ENCODE measurements at regions not wholly inside any gene's neighbourhood (a gene's known extent, or its start where the extent isn't known, plus 50 kb on each side); places are given as distances from the start of the nearest gene placed in this dataset.

DNA sequence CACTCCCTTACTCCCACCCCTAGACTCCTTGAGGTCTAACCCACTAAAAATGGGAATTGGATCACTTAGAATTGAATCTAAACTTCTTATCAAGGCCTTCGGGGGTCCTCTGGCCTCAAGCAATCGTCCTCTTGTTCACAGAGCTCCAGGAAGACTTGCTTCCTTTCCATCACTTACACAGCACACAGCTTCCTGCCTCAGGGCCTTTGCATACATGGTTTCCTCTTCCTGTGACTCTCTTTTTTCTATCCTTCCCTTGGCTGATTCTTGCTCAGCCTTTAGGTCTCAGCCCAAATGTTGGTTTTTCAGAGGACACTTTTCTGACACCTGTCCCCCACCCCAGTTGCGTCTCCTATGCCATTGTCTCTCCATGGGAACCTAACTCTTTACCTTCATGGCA lies 50.0 kb upstream of the ALDH1B1 start:
- Mint-ChIP-seq H3K27ac (ENCODE audit: low read depth) (no peak overlapping the region), H3K36me3 (ENCODE audit: insufficient read depth) (no peaks in the 10 kb centered on the region), H3K4me3 (no peak overlapping the region), H3K9me3 (no peaks in the 10 kb centered on the region), H3K27me3 (peaks cover 19% of the 10 kb centered on the region), H3K4me1 (no peaks in the 10 kb centered on the region)
- ATAC-seq (replicated peaks; ENCODE audit: extremely low read depth, poor library complexity, severe bottlenecking) (no peak), DNase-seq (ENCODE audit: low spot score in 2 of 2) (no peak)

DNA sequence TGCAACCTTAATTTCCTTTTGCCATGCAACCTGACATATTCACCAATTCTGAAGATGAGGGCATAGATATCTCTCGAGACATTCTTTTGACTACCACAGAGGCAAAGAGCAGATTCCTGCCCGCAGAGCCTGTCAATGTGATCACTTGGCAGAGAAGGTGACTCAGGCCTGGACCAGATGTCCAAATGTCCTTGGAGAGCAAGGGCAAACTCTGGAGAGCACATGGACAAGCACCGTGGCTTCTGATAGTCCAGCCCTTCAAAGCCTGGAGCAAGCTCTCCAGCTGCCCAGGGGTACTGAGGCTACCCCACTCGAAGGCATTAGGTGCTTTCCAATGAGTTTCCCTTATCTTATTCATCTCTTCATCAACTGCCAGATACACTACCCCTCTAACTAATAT lies 50.4 kb upstream of the ALDH1B1 start:
- DNase-seq (ENCODE audit: low spot score in 2 of 2) (no peak), ATAC-seq (replicated peaks; ENCODE audit: extremely low read depth, poor library complexity, severe bottlenecking) (no peak)
- Mint-ChIP-seq H3K27ac (ENCODE audit: low read depth) (no peak overlapping the region), H3K36me3 (ENCODE audit: insufficient read depth) (no peaks in the 10 kb centered on the region), H3K9me3 (no peaks in the 10 kb centered on the region), H3K4me1 (no peaks in the 10 kb centered on the region), H3K4me3 (no peak overlapping the region), H3K27me3 (peaks cover 18% of the 10 kb centered on the region)

DNA sequence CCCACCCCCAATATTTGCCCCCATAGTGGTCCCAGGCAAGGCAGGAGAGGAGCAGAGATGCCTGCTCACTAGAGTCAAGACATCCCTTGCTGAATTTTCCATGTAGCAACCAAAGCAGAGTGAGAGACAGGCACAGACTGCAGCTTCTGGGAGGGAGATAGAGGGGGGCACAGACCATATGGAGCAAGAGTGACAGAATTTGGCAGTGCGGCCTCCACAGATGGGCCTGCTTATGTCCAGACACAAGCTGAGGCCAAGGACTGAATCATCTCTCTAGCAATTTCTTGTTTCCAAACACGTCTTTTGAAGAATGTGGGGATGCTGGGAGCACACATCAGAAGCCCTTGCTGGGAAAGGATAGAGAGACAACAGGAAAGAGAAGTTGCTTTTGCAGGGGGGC lies 53.0 kb upstream of the ALDH1B1 start:
- Mint-ChIP-seq H3K27ac (ENCODE audit: low read depth) (no peak overlapping the region), H3K36me3 (ENCODE audit: insufficient read depth) (no peaks in the 10 kb centered on the region), H3K27me3 (peaks cover 11% of the 10 kb centered on the region), H3K4me3 (no peak overlapping the region), H3K9me3 (no peaks in the 10 kb centered on the region), H3K4me1 (no peaks in the 10 kb centered on the region)
- no peak for DNase-seq (ENCODE audit: low spot score in 2 of 2)
- no peak for ATAC-seq (replicated peaks; ENCODE audit: extremely low read depth, poor library complexity, severe bottlenecking)

DNA sequence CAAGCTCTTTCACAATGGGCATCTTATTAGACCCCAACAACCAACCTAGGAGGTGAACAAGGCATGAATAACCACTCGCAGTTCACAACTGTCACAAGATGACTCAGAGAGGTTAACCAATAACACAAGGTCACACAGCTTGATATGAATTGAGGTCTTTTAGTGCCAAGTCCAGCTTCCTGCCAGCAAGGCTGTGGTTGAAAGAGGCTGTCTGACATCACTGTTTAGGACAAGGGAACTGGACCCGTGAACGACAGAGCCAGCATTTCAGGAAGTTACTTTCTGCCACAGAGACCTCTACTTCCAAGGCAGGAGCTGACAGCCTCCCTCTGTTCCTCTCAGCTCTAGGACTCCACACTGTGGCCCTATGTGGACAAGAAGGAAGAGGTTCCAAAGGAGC lies 53.4 kb upstream of the ALDH1B1 start:
- Mint-ChIP-seq H3K27ac (ENCODE audit: low read depth) (no peak overlapping the region), H3K27me3 (peaks cover 11% of the 10 kb centered on the region), H3K4me1 (no peaks in the 10 kb centered on the region), H3K9me3 (no peaks in the 10 kb centered on the region), H3K4me3 (no peak overlapping the region), H3K36me3 (ENCODE audit: insufficient read depth) (no peaks in the 10 kb centered on the region)
- ATAC-seq (replicated peaks; ENCODE audit: extremely low read depth, poor library complexity, severe bottlenecking) = peak; percentile 60
- no peak for DNase-seq (ENCODE audit: low spot score in 2 of 2)

DNA sequence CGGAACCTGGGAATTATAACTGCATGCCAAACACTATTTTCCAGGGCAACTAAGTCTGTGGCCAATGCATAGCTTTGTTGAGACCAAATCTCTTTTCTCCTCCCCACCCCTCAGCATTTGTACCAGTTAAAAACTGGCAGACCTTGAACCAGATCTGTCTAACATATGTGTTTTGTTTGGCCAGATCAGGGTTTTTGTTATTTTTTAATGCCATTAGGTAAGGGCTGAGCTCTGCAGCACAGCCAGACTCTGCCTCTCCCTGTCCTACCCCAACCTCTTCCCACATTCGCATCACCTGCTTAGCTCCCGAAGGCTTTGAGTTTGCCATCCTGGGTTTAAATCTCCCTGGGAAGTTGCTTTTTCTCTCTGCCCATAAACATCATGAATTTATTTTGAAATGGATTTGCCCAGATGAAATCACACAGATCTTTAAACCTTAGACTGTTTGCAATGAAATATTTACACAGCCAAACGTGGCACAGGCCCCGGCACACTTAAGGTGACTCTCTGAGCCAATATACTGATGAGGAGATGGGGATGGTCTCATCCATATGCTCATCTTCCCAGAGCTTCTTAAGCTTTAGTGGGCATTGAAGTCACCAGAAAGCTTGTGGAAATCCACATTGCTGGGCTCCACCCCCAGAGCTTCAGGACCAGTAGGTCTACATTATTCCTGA lies 54.0 kb upstream of the ALDH1B1 start:
- no peaks in the 10 kb centered on the region for H3K4me1 Mint-ChIP-seq
- H3K27ac Mint-ChIP-seq (ENCODE audit: low read depth) = no peak overlapping the region
- peaks cover 11% of the 10 kb centered on the region for H3K27me3 Mint-ChIP-seq
- H3K9me3 Mint-ChIP-seq = no peaks in the 10 kb centered on the region
- H3K4me3 Mint-ChIP-seq = no peak overlapping the region
- DNase-seq (ENCODE audit: low spot score in 2 of 2) = no peak
- H3K36me3 Mint-ChIP-seq (ENCODE audit: insufficient read depth) = no peaks in the 10 kb centered on the region
- no peak for ATAC-seq (replicated peaks; ENCODE audit: extremely low read depth, poor library complexity, severe bottlenecking)

DNA sequence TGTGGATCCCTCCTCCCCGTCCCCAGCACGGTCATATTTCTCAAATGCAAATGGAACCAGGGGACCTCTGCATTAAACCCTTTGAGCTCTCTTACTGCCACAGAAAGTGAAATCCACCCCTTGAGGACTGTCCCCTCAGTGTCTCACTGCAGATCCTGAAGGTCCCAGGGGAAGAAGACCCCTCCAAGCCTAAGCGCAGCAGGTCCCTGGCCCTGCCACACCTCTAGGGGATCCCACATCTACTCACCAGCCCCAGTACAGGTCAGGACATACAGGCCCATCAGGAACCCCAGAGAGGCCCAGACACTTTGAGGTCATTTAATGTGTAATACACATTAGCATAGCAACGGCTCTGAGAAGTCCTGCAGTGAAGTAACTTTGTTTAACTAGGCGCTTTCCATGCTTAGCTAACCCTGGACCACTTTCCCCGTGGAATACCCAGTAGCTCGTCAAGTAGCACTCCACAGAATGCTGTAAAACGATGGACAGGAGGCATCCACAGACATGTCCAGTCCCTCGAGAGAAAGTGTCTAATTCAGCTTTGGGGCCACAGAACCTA lies 54.7 kb upstream of the ALDH1B1 start:
- Mint-ChIP-seq H3K27me3 (peaks cover 11% of the 10 kb centered on the region), H3K27ac (ENCODE audit: low read depth) (no peak overlapping the region), H3K36me3 (ENCODE audit: insufficient read depth) (no peaks in the 10 kb centered on the region), H3K4me1 (no peaks in the 10 kb centered on the region), H3K4me3 (no peak overlapping the region), H3K9me3 (no peaks in the 10 kb centered on the region)
- no peak for DNase-seq (ENCODE audit: low spot score in 2 of 2)
- no peak for ATAC-seq (replicated peaks; ENCODE audit: extremely low read depth, poor library complexity, severe bottlenecking)

DNA sequence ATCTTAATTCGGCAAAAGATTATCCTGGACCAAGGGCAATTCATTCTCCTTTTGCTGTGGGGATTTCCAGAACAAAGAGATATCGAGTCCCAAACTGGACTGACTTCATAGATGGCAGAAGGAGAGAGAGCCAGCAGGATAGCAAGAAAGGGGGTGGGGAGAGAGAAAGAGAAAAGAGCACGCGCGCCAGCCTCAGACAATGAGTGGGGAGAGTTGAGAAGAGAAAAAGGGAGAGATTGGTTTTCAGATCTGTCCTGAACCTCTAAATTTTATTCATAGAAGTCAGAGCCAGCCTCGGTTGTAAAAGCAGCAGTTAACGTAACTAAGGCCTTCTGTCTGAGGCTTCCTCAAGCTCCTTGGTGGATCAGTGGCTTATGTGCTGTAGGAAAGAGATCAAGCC lies 55.3 kb upstream of the ALDH1B1 start:
- H3K9me3 Mint-ChIP-seq = no peaks in the 10 kb centered on the region
- H3K4me1 Mint-ChIP-seq = no peaks in the 10 kb centered on the region
- peaks cover 11% of the 10 kb centered on the region for H3K27me3 Mint-ChIP-seq
- H3K27ac Mint-ChIP-seq (ENCODE audit: low read depth) = no peak overlapping the region
- no peak overlapping the region for H3K4me3 Mint-ChIP-seq
- ATAC-seq (replicated peaks; ENCODE audit: extremely low read depth, poor library complexity, severe bottlenecking) (no peak), DNase-seq (ENCODE audit: low spot score in 2 of 2) (no peak)
- H3K36me3 Mint-ChIP-seq (ENCODE audit: insufficient read depth) = no peaks in the 10 kb centered on the region

DNA sequence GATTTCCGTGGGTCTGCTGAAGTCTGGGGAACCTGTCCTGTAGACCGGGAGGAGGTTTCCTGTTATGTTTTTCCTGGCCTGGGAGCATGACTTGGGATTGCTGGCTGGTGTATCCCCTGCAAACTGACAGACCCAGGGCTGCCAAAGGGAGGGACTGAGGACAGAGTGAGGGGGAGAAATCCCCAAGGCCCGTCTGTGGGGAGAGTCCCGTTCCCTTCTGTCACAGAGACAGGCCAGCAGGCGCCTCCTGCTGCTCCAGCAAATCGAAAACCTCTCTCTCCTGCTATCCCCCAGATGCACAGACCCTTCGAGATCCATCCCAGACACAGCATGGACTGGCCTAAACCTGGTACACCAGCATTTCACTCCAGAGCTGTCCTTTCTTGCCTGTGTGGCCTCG lies 56.2 kb upstream of the ALDH1B1 start:
- Mint-ChIP-seq H3K27me3 (peaks cover 11% of the 10 kb centered on the region), H3K36me3 (ENCODE audit: insufficient read depth) (no peaks in the 10 kb centered on the region), H3K4me1 (no peaks in the 10 kb centered on the region), H3K27ac (ENCODE audit: low read depth) (no peak overlapping the region), H3K4me3 (no peak overlapping the region), H3K9me3 (no peaks in the 10 kb centered on the region)
- no peak for ATAC-seq (replicated peaks; ENCODE audit: extremely low read depth, poor library complexity, severe bottlenecking)
- no peak for DNase-seq (ENCODE audit: low spot score in 2 of 2)

DNA sequence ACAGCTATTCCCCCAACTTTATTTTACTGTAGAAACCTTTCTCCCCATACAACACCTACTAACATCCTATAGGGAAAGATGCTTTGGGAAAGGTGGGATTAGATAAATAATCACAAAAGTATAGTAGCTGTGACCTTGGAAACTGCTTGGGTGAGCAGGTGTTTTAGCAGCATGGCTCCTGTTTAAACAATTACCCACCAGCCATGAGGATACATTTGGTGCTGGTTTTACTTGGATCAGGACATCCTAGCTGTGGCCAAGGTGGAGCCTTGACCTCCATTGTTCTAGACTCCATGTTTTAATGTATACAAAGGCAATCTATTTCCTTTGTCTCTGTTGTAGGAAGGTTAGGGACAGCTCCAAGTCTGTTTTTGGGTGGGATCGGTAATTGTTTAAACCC lies 56.8 kb upstream of the ALDH1B1 start:
- H3K4me3 Mint-ChIP-seq = no peak overlapping the region
- H3K27ac Mint-ChIP-seq (ENCODE audit: low read depth) = no peak overlapping the region
- no peaks in the 10 kb centered on the region for H3K4me1 Mint-ChIP-seq
- H3K27me3 Mint-ChIP-seq = peaks cover 11% of the 10 kb centered on the region
- no peaks in the 10 kb centered on the region for H3K9me3 Mint-ChIP-seq
- ATAC-seq (replicated peaks; ENCODE audit: extremely low read depth, poor library complexity, severe bottlenecking) (no peak), DNase-seq (ENCODE audit: low spot score in 2 of 2) (no peak)
- no peaks in the 10 kb centered on the region for H3K36me3 Mint-ChIP-seq (ENCODE audit: insufficient read depth)

DNA sequence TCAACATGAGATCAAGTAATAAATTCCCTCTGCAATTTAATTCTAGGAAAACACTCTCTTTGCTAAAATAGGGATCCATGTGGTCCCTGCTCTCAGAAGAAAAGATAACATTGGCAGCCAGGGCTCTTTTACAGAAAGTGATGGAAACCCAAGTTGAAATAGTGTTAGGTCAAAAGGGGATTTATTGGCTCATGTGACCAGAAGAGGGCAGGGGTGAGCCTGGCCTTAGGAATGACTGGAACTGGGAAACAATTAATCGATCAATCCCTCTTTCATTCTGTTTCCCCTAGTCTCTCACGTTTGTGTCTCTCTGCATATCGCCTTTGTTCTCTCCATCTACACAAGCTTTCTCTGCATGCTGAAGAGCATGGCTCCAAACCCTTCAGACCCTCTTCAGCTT lies 58.3 kb upstream of the ALDH1B1 start:
- ATAC-seq (replicated peaks; ENCODE audit: extremely low read depth, poor library complexity, severe bottlenecking) (no peak), DNase-seq (ENCODE audit: low spot score in 2 of 2) (no peak)
- H3K9me3 Mint-ChIP-seq = no peaks in the 10 kb centered on the region
- H3K27me3 Mint-ChIP-seq = peaks cover 16% of the 10 kb centered on the region
- no peak overlapping the region for H3K4me3 Mint-ChIP-seq
- H3K36me3 Mint-ChIP-seq (ENCODE audit: insufficient read depth) = no peaks in the 10 kb centered on the region
- H3K27ac Mint-ChIP-seq (ENCODE audit: low read depth) = no peak overlapping the region
- no peaks in the 10 kb centered on the region for H3K4me1 Mint-ChIP-seq

DNA sequence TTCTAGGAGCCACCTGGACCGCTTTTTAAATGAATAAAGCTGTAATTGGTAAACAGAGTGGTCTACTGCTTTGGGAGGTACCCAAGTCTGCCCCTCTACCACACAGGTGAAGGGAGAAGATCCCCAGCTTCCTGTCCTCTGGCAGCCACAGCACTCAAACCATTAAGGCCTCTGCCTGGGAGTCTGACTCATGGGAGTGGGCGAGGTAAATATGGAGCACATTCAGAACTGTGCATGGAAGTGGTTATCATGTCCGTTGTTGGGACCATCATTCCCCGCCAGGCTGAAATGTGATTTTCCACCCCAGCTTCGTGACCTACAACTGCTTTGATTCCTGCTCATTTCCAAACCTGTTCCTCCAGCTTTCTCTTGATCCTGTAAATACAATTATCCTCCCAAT lies 59.5 kb upstream of the ALDH1B1 start:
- Mint-ChIP-seq H3K9me3 (no peaks in the 10 kb centered on the region), H3K4me1 (no peaks in the 10 kb centered on the region), H3K36me3 (ENCODE audit: insufficient read depth) (no peaks in the 10 kb centered on the region), H3K27ac (ENCODE audit: low read depth) (no peak overlapping the region), H3K27me3 (peaks cover 28% of the 10 kb centered on the region), H3K4me3 (no peak overlapping the region)
- DNase-seq (ENCODE audit: low spot score in 2 of 2) (no peak), ATAC-seq (replicated peaks; ENCODE audit: extremely low read depth, poor library complexity, severe bottlenecking) (no peak)

DNA sequence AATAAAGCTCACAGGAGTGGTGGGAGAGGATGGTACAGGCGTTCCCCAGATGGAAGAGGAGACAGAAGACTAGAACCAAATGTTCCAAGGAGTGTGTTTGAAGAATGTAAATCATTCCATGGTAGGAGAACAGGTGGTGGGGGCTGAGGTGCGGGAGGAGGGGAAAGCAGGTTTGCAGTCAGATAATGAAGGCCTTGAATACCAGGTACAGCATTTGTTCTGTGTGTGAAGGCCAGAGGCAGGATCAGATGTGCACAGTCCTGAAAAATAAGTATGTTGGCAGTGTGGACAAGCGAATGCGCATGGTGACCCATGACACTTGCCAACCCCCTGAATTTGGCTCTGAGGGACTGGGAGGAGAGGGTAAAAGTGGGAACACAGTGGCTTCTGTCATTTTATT lies 59.9 kb upstream of the ALDH1B1 start:
- no peaks in the 10 kb centered on the region for H3K9me3 Mint-ChIP-seq
- ATAC-seq (replicated peaks; ENCODE audit: extremely low read depth, poor library complexity, severe bottlenecking) (no peak), DNase-seq (ENCODE audit: low spot score in 2 of 2) (no peak)
- H3K36me3 Mint-ChIP-seq (ENCODE audit: insufficient read depth) = no peaks in the 10 kb centered on the region
- no peaks in the 10 kb centered on the region for H3K4me1 Mint-ChIP-seq
- peaks cover 32% of the 10 kb centered on the region for H3K27me3 Mint-ChIP-seq
- H3K27ac Mint-ChIP-seq (ENCODE audit: low read depth) = no peak overlapping the region
- H3K4me3 Mint-ChIP-seq = no peak overlapping the region

DNA sequence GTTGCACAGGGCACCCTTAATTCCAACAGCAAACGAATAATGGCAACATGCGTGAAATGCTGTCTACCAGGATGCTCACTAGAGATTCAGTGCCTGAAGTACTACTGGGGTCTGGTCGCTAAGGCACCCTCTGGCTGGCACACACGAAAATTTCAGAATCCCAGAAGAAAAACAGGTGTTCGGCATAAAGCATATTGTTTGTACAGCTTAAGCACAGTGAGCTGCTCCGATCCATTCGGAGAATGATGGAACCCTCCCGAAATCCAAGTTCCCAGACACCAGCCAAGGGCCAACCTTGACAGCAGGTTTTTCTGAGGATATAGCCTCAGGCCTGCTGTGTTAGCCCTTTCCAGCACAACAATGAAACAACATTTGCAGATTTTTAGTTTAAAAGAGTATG lies 61.4 kb upstream of the ALDH1B1 start:
- ATAC-seq (replicated peaks; ENCODE audit: extremely low read depth, poor library complexity, severe bottlenecking) (no peak), DNase-seq (ENCODE audit: low spot score in 2 of 2) (no peak)
- Mint-ChIP-seq H3K9me3 (no peaks in the 10 kb centered on the region), H3K4me1 (no peaks in the 10 kb centered on the region), H3K27ac (ENCODE audit: low read depth) (no peak overlapping the region), H3K36me3 (ENCODE audit: insufficient read depth) (no peaks in the 10 kb centered on the region), H3K27me3 (peaks cover 34% of the 10 kb centered on the region), H3K4me3 (no peak overlapping the region)
